ENCODE measurements at regions not wholly inside any gene's neighbourhood (a gene's known extent, or its start where the extent isn't known, plus 50 kb on each side); places are given as distances from the start of the nearest gene placed in this dataset.

- ATAC-seq (no peak), DNase-seq (no peak)
- Histone ChIP-seq H3K9me3 (no peaks in the 10 kb centered on the region), H3K27me3 (ENCODE audit: insufficient read depth in 3 of 3, low read length in 2 of 3) (peaks cover 0 to 3% (median 0%) of the 10 kb centered on the region in 3 donors), H3K36me3 (ENCODE audit: insufficient read depth in 1 of 2, low read depth in 1 of 2) (no peaks in the 10 kb centered on the region), H3K27ac (no peak overlapping the region), H3K4me3 (no peak overlapping the region), H3K4me1 (no peaks in the 10 kb centered on the region)
- intact Hi-C loops (cut with DNase I), result no loop called here
- no peak for TF ChIP-seq CTCF (IDR thresholded peaks at IDR 0.05)
- 70 to 81% (median 71%) methylated on average over 6 of the region's 6 CpGs for WGBS, 3 donors
Observed at GRCh38 chr17:6179017-6179416, 108.8 kb downstream of the WSCD1 start.

GRCh38 chr17:6177941-6178694 is 107.9 kb downstream of the WSCD1 start:
- Histone ChIP-seq H3K27ac (no peak overlapping the region), H3K9me3 (no peaks in the 10 kb centered on the region), H3K27me3 (ENCODE audit: insufficient read depth in 3 of 3, low read length in 2 of 3) (peaks cover 0 to 3% (median 0%) of the 10 kb centered on the region in 3 donors), H3K4me1 (no peaks in the 10 kb centered on the region), H3K4me3 (no peak overlapping the region), H3K36me3 (ENCODE audit: insufficient read depth in 1 of 2, low read depth in 1 of 2) (no peaks in the 10 kb centered on the region)
- 87 to 88% (median 88%) methylated on average over 5 of the region's 5 CpGs for WGBS, 3 donors
- ATAC-seq (no peak), DNase-seq (no peak)
- no peak for TF ChIP-seq CTCF (IDR thresholded peaks at IDR 0.05)
- intact Hi-C loops (cut with DNase I), result no loop called here

Data from psoas muscle (tissue), 7 donors.